PC-9 (cell line): ENCODE measurements at regions not wholly inside any gene's neighbourhood (a gene's known extent, or its start where the extent isn't known, plus 50 kb on each side); places are given as distances from the start of the nearest gene placed in this dataset.

Source experiments
- EZH2 ChIP-seq: fragments of 200-600 bp; sonication (generic); IDR thresholded peaks from 2 replicates; pipeline ENCODE4 v1.8.0; 2017; ENCODE audit warnings: antibody characterized with exemption, low read depth
- TF ChIP-seq, protein P1 (sequence below): fragments of 200-600 bp; sonication (generic); conservative IDR thresholded peaks from 2 replicates; pipeline ENCODE4 v1.6.1; 2017; ENCODE audit warnings: mixed run types, antibody characterized with exemption, mild to moderate bottlenecking, moderate library complexity

DNA sequence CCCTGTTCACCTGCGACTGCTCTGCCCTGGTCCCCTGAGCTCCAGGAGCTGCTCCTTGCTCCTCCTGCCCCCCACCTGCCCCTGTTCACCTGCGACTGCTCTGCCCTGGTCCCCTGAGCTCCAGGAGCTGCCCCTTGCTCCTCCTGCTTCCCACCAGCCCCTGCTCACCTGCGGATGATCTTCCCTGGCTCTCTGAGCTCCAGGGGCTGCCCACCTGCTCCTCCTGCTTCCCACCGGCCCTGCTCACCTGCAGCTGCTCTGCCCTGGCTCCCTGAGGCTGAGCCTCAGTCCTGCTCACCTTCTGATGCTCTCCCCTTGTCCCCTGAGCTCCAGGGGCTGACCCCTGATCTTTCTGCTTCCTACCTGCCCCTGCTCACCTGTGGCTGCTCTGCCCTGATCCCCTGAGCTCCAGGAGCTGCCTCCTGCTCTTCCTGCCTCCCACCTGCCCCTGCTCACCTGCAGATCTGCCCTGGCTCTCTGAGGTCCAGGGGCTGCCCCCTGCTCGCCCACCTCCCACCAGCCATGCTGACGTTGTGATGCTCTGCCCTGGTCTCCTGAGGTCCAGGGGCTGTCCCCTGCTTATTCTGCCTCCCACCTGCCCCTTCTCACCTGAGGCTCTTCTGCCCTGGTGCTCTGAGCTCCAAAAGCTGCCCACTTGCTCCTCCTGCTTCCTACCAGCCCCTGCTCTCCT, 219.2 kb downstream of the TMEM121 start:
- TF ChIP-seq, protein P1, sequence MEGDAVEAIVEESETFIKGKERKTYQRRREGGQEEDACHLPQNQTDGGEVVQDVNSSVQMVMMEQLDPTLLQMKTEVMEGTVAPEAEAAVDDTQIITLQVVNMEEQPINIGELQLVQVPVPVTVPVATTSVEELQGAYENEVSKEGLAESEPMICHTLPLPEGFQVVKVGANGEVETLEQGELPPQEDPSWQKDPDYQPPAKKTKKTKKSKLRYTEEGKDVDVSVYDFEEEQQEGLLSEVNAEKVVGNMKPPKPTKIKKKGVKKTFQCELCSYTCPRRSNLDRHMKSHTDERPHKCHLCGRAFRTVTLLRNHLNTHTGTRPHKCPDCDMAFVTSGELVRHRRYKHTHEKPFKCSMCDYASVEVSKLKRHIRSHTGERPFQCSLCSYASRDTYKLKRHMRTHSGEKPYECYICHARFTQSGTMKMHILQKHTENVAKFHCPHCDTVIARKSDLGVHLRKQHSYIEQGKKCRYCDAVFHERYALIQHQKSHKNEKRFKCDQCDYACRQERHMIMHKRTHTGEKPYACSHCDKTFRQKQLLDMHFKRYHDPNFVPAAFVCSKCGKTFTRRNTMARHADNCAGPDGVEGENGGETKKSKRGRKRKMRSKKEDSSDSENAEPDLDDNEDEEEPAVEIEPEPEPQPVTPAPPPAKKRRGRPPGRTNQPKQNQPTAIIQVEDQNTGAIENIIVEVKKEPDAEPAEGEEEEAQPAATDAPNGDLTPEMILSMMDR = no peak
- no peak for TF ChIP-seq EZH2
